A673 (cell line): ENCODE measurements at regions not wholly inside any gene's neighbourhood (a gene's known extent, or its start where the extent isn't known, plus 50 kb on each side); places are given as distances from the start of the nearest gene placed in this dataset.

Experiments used
- CTCF ChIP-seq: fragments of 300-800, 200-600 bp; sonication (generic); conservative IDR thresholded peaks from 2 replicates; pipeline ENCODE4 v1.5.1; 2017; ENCODE audit warnings: low read depth, mild to moderate bottlenecking, antibody characterized with exemption, low read length, moderate library complexity, mixed read lengths
- EZH2 ChIP-seq: fragments of 200-600 bp; sonication (generic); IDR thresholded peaks from 2 replicates; pipeline ENCODE4 v1.6.1; 2017; ENCODE audit warnings: borderline replicate concordance, low read depth, mild to moderate bottlenecking, mixed read lengths, antibody characterized with exemption, low read length; ENCODE audit not compliant: poor library complexity, severe bottlenecking

- TF ChIP-seq CTCF (no peak), EZH2 (no peak)
Observed at GRCh38 chr2:12020833-12021469, 274.5 kb downstream of the LPIN1 start.
